Activated CD4-positive, CD25-positive, alpha-beta regulatory T cell treated with anti-CD3 and anti-CD28 coated beads, Interleukin-2, amount 50 U/mL, for 24 hours (primary cell): ENCODE measurements at regions not wholly inside any gene's neighbourhood (a gene's known extent, or its start where the extent isn't known, plus 50 kb on each side); places are given as distances from the start of the nearest gene placed in this dataset.
"Not testable (repeated sequence)": the region's sequence is repeated elsewhere in the genome, so short reads cannot be mapped to it uniquely, and the experiment has no call there.

Source experiments
- ATAC-seq, 2 donors: fragments of 150-1000 bp; cut with Tn5 transposase; one replicate each; pipeline ENCODE4 v1.10.0; 2021; ENCODE audit warnings: mild to moderate bottlenecking in 1 of 2, moderate library complexity in 1 of 2

DNA sequence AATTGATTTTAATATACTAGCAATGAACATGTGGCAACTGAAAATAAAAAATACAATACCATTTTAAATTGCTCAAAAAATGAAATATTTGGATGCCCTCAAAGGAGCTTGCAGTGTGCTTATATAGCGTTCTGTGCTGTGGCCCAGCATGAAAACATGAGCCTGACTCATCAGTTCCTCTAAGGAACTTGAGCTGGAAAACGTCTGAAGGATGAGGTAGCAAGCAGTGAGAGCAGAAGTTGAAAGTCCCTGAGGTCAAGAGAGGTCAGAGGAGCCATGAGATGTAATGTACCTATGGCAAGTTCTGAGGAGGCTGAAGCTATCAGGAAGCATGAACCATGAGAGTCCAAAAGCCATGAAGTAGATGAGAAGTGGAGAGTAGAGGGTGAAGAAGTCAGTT is 59.7 kb downstream of the HMGB3 start:
- no peak for ATAC-seq

GRCh38 chrX:151066373-151066772 is 83.2 kb downstream of the HMGB3 start:
- ATAC-seq, result not testable (repeated sequence)

DNA sequence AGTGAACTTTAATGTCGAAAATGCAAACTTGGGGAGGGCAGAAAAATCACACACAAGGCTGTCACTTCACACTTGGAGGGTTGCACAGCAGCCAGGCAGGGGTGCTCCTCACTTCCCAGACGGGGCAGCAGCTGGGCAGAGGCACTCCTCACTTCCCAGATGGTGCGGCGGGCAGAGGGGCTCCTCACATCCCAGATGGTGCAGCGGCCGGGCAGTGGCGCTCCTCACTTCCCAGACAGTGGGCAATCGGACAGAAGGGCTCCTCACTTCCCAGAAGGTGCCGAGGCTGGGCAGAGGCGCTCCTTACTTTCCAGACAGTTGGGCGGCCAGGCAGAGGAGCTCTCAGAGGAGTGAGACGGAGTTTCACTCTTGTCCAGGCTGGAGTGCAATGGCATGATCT is 90.6 kb downstream of the HMGB3 start:
- ATAC-seq, result no peak

DNA sequence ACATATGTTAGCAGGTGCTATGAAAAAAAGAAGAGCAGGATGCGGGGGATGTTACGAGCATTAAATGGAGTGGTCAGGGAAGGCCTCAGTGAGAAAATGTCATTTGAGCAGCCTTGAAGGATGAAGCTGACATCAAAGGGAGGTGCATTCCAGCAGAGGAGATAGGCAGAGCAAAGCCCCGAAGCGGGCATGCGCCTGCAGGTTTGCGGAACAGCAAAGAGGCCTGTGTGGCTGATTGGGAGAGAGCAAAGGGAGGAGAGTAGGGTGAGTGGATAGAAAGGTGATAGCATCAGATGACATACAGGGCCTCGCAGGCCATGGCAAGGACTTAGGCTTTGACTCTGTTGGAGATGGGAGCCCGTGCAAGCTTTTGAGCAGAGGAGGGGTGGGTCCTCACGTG is 95.4 kb upstream of the GPR50 start:
- no peak for ATAC-seq

- ATAC-seq, result peak; percentile 80 to 84
Observed at GRCh38 chrX:151082077-151082948, 94.1 kb upstream of the GPR50 start.

GRCh38 chrX:151084454-151084853 is 91.9 kb upstream of the GPR50 start:
- no peak for ATAC-seq

GRCh38 chrX:151085207-151085606 is 91.2 kb upstream of the GPR50 start:
- no peak for ATAC-seq

DNA sequence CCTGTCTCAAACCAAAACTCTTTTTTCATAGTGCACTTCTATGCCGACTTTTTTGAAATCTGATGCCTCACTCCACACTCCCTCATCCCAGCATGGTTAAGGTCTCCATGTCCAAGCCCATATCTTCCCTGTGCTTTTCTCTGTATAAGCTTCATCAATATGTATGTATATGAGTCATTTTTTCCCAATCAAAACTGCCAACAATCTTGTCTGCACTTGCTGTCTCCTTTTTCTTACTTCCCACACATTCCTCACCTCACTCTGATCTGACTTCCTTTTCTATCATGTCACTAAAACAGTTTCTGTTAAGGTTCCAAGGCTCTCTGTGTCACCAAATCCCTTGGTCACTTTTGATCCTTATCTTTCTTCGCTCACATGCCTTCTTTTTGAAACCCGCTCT is 88.2 kb upstream of the GPR50 start:
- ATAC-seq, result no peak

- ATAC-seq, result no peak
Observed at GRCh38 chrX:151099001-151099400, 77.4 kb upstream of the GPR50 start.

DNA sequence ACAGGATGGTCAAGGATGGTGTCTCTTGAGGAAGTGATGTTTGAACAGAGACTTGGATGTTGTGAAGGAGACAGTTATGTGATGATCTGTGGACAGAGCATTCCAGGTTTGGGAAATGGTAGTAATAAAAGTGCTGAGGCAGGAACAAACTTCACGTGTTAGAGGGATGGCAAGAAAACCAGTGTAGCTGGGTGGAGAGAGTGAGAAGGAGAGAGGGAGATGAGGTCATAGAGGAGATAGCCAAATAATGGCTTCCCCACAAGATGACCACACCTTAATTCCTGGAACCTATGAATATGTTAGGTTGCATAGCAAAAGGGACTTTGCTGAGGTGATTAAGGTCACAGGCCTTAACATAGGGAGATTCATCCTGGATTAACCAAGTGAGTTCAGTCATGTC is 75.6 kb upstream of the GPR50 start:
- no peak for ATAC-seq

DNA sequence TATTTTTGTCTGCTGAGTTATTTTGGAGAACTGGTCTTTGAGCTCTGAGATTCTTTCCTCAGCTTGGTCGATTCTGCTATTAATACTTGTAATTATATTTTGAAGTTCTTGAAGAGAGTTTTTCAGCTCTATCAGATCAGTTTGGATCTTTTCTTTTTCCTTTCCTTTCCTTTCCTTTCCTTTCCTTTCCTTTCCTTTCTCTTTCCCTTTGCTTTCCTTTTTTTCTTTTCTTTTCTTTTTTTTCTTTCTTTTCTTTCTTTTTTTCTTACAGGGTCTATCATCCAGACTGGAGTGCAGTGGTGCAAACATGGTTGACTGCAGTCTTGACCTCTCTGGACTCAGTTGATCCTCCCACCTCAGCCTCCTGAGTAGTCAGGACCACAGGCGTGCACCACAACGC is 63.2 kb upstream of the GPR50 start:
- not testable (repeated sequence) for ATAC-seq
